ENCODE measurements at regions not wholly inside any gene's neighbourhood (a gene's known extent, or its start where the extent isn't known, plus 50 kb on each side); places are given as distances from the start of the nearest gene placed in this dataset.

DNA sequence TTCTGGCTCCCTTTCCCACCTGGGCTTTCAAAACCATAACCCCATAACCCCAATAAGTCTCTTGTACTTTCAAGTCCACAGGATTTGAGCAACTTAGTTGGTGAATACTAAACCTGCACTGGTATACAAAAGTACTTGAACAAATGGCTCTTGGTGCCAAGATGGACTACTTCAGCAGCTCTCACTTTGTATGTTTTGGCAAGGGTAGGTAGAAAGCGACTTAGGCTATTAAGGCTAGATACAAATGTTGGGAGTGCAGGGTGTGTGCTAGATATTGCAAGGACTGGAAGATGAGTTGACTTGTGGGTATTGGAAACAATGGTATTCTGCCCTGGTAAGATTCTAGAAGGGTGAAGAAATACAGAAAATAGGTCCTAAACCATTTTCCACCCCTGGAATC, 182.6 kb upstream of the MOCS1 start:
- TF ChIP-seq, protein P1, sequence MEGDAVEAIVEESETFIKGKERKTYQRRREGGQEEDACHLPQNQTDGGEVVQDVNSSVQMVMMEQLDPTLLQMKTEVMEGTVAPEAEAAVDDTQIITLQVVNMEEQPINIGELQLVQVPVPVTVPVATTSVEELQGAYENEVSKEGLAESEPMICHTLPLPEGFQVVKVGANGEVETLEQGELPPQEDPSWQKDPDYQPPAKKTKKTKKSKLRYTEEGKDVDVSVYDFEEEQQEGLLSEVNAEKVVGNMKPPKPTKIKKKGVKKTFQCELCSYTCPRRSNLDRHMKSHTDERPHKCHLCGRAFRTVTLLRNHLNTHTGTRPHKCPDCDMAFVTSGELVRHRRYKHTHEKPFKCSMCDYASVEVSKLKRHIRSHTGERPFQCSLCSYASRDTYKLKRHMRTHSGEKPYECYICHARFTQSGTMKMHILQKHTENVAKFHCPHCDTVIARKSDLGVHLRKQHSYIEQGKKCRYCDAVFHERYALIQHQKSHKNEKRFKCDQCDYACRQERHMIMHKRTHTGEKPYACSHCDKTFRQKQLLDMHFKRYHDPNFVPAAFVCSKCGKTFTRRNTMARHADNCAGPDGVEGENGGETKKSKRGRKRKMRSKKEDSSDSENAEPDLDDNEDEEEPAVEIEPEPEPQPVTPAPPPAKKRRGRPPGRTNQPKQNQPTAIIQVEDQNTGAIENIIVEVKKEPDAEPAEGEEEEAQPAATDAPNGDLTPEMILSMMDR (conservative IDR thresholded peaks at IDR 0.05; ENCODE audit: low read depth, low read length) = no peak
- TF ChIP-seq EZH2 (IDR thresholded peaks at IDR 0.05; ENCODE audit: borderline replicate concordance, low read depth, low read length, poor library complexity, severe bottlenecking) = no peak

Measured in A673 (cell line).